A549 (cell line): ENCODE measurements at regions not wholly inside any gene's neighbourhood (a gene's known extent, or its start where the extent isn't known, plus 50 kb on each side); places are given as distances from the start of the nearest gene placed in this dataset.

Source experiments
- ATAC-seq, 2 experiments: fragments of 200-7000 bp in 1 of 2; fragments of >200 bp in 1 of 2; cut with Nextera tagmentation in 1 of 2; cut with Tn5 transposase in 1 of 2; 3 replicates each; pipeline versions ENCODE4 v1.8.0 to v1.9.1; 2018 to 2020; ENCODE audit warnings: mild to moderate bottlenecking in 1 of 2, moderate library complexity in 1 of 2
- CTCF ChIA-PET: fragments of 300-600 bp; sonication (Branson Sonifier 250); formaldehyde crosslinking; extraction: SDS; loops from one replicate; lab custom pipeline; 2021; ENCODE audit warnings: antibody characterized with exemption, inconsistent platforms; lab: Yijun Ruan, JAX
- POLR2A ChIA-PET: fragments of 350-600 bp; formaldehyde crosslinking; extraction: SDS; loops from one replicate; lab custom pipeline; 2021; ENCODE audit warnings: antibody characterized with exemption, inconsistent platforms; lab: Yijun Ruan, JAX
- DNase-seq, 2 experiments: peaks; one replicate each; pipeline versions ENCODE4 v3.0.0 to v3.0.0-alpha.2; 2011 to 2016; ENCODE audit warnings: low read depth in 1 of 2, low spot score in 1 of 2
- FAIRE-seq: peaks from 2 replicates; lab custom pipeline; 2011; peaks lifted over from hg19 to GRCh38; lab: Jason Lieb, UNC
- H3K27ac ChIP-seq, 2 experiments: fragments of >200 bp; sonication (Bioruptor Twin); formaldehyde crosslinking; 3 replicates each; pipeline ENCODE4 v1.5.1; 2016 to 2017
- H3K4me1 ChIP-seq: fragments of >200 bp; sonication (Bioruptor Twin); formaldehyde crosslinking; 3 replicates; pipeline ENCODE4 v1.6.1; 2016
- H3K4me2 ChIP-seq: fragments of >200 bp; sonication (Bioruptor Twin); formaldehyde crosslinking; 3 replicates; pipeline ENCODE4 v1.6.1; 2016
- H3K4me3 ChIP-seq: fragments of >200 bp; sonication (Bioruptor Twin); formaldehyde crosslinking; 3 replicates; pipeline ENCODE4 v1.5.1; 2016
- H3K9me3 ChIP-seq: fragments of >200 bp; sonication (Bioruptor Twin); formaldehyde crosslinking; 3 replicates; pipeline ENCODE4 v1.6.1; 2016
- BHLHE40 ChIP-seq: IDR thresholded peaks from 2 replicates; pipeline ENCODE4 v1.6.1; 2012; ENCODE audit warnings: low read depth, low read length, inconsistent platforms
- CBX8 ChIP-seq: fragments of 200-600 bp; sonication (generic); IDR thresholded peaks from 2 replicates; pipeline ENCODE4 v1.6.1; 2016
- CHD4 ChIP-seq: fragments of 200-600 bp; sonication (generic); IDR thresholded peaks from 2 replicates; pipeline ENCODE4 v1.6.1; 2016; ENCODE audit warnings: antibody characterized with exemption, mild to moderate bottlenecking, borderline replicate concordance
- EHF ChIP-seq: fragments of 250-450 bp; sonication (Bioruptor Pico); IDR thresholded peaks from 2 replicates; pipeline ENCODE4 v1.5.0; 2020; ENCODE audit warnings: mild to moderate bottlenecking
- EP300 ChIP-seq, 2 experiments: fragments of >200 bp; sonication (Bioruptor Twin); formaldehyde crosslinking; IDR thresholded peaks; 2 replicates in 1 of 2; 3 replicates in 1 of 2; pipeline ENCODE4 v1.6.1; 2016 to 2017
- ESRRA ChIP-seq: fragments of 150-350 bp; IDR thresholded peaks from 2 replicates; pipeline ENCODE4 v1.6.1; 2014; ENCODE audit warnings: mild to moderate bottlenecking, low read length, borderline replicate concordance
- FOSB ChIP-seq: fragments of 250-450 bp; sonication (Bioruptor Pico); IDR thresholded peaks from 2 replicates; pipeline ENCODE4 v1.5.0; 2020; ENCODE audit warnings: mild to moderate bottlenecking, moderate library complexity
- HDAC2 ChIP-seq: fragments of 200-600 bp; sonication (generic); IDR thresholded peaks from 2 replicates; pipeline ENCODE4 v1.6.1; 2016
- HES2 ChIP-seq: fragments of >200 bp; sonication (Bioruptor Twin); formaldehyde crosslinking; IDR thresholded peaks from 2 replicates; pipeline ENCODE4 v1.6.1; 2016
- HEYL ChIP-seq: fragments of 250-450 bp; sonication (Bioruptor Pico); IDR thresholded peaks from 2 replicates; pipeline ENCODE4 v1.8.0; 2021; ENCODE audit warnings: mild to moderate bottlenecking, moderate library complexity
- HOXA7 ChIP-seq: fragments of 250-450 bp; sonication (Bioruptor Pico); IDR thresholded peaks from 2 replicates; pipeline ENCODE4 v1.5.0; 2020; ENCODE audit warnings: mild to moderate bottlenecking, moderate library complexity
- HOXB5 ChIP-seq: fragments of 250-450 bp; sonication (Bioruptor Pico); IDR thresholded peaks from 2 replicates; pipeline ENCODE4 v1.5.0; 2020; ENCODE audit warnings: mild to moderate bottlenecking, moderate library complexity
- JUNB ChIP-seq: fragments of >200 bp; sonication (Bioruptor Twin); formaldehyde crosslinking; IDR thresholded peaks from 2 replicates; pipeline ENCODE4 v1.6.1; 2016
- KDM1A ChIP-seq: fragments of 200-600 bp; sonication (generic); IDR thresholded peaks from 2 replicates; pipeline ENCODE4 v1.6.1; 2016; ENCODE audit warnings: low read depth, mild to moderate bottlenecking
- MAX ChIP-seq: IDR thresholded peaks from 2 replicates; pipeline ENCODE4 v1.6.1; 2012
- MAZ ChIP-seq: fragments of 150-350 bp; IDR thresholded peaks from 2 replicates; pipeline ENCODE4 v1.6.1; 2014; ENCODE audit warnings: antibody characterized with exemption, low read depth, low read length, borderline replicate concordance
- MYC ChIP-seq: IDR thresholded peaks from 2 replicates; pipeline ENCODE4 v1.6.1; 2012; ENCODE audit warnings: mild to moderate bottlenecking, inconsistent platforms, low read length, improper control_type of control experiment, borderline replicate concordance
- NR3C1 ChIP-seq: fragments of >200 bp; sonication (Bioruptor Twin); formaldehyde crosslinking; IDR thresholded peaks from 3 replicates; pipeline ENCODE4 v1.6.1; 2017
- PHF8 ChIP-seq: fragments of 200-600 bp; sonication (generic); IDR thresholded peaks from 2 replicates; pipeline ENCODE4 v1.6.1; 2016; ENCODE audit warnings: low read depth, mild to moderate bottlenecking, antibody characterized with exemption, moderate library complexity, borderline replicate concordance
- POLR2A ChIP-seq: IDR thresholded peaks from 2 replicates; pipeline ENCODE4 v1.6.1; 2012; ENCODE audit warnings: mild to moderate bottlenecking, low read length
- POLR2AphosphoS2 ChIP-seq: conservative IDR thresholded peaks from 2 replicates; pipeline ENCODE4 v1.6.1; 2012; ENCODE audit warnings: low read length, improper control_type of control experiment, inconsistent platforms
- RARB ChIP-seq: fragments of 250-450 bp; sonication (Bioruptor Pico); IDR thresholded peaks from 2 replicates; pipeline ENCODE4 v1.8.0; 2021; ENCODE audit warnings: mild to moderate bottlenecking, moderate library complexity
- RCOR1 ChIP-seq: fragments of 150-350 bp; IDR thresholded peaks from 2 replicates; pipeline ENCODE4 v1.6.1; 2014; ENCODE audit warnings: antibody characterized with exemption, low read length, low read depth
- RNF2 ChIP-seq: fragments of 200-600 bp; sonication (generic); IDR thresholded peaks from 2 replicates; pipeline ENCODE4 v1.6.1; 2016; ENCODE audit warnings: low read depth, mild to moderate bottlenecking, antibody characterized with exemption, moderate library complexity, borderline replicate concordance
- SREBF2 ChIP-seq: fragments of 450-650 bp; IDR thresholded peaks from 2 replicates; pipeline ENCODE4 v1.6.1; 2014; ENCODE audit warnings: mild to moderate bottlenecking, moderate library complexity
- TP53 ChIP-seq: fragments of 250-450 bp; sonication (Bioruptor Pico); IDR thresholded peaks from 2 replicates; pipeline ENCODE4 v1.5.0; 2021; ENCODE audit warnings: mild to moderate bottlenecking, moderate library complexity
- USF2 ChIP-seq: fragments of 450-650 bp; IDR thresholded peaks from 2 replicates; pipeline ENCODE4 v1.6.1; 2014; ENCODE audit warnings: antibody characterized with exemption
- ZC3H11A ChIP-seq: fragments of 450-650 bp; IDR thresholded peaks from 2 replicates; pipeline ENCODE4 v1.6.1; 2014; ENCODE audit warnings: antibody characterized with exemption, mild to moderate bottlenecking
- ZNF302 ChIP-seq: fragments of 250-450 bp; sonication (Bioruptor Pico); IDR thresholded peaks from 2 replicates; pipeline ENCODE4 v1.9.0; 2021; ENCODE audit warnings: inconsistent platforms, mild to moderate bottlenecking, moderate library complexity
- ZSCAN20 ChIP-seq: fragments of 250-450 bp; sonication (Bioruptor Pico); IDR thresholded peaks from 2 replicates; pipeline ENCODE4 v1.8.0; 2022; ENCODE audit warnings: mild to moderate bottlenecking, moderate library complexity
- WGBS: methylation state at CpG from one replicate; pipeline ENCODE4 v1.1.6; 2017; ENCODE audit errors: missing lambda C conversion rate; 5-methylcytosine and 5-hydroxymethylcytosine counted together
- TF ChIP-seq, protein P1 (sequence below): fragments of 250-450 bp; sonication (Bioruptor Pico); IDR thresholded peaks from 2 replicates; pipeline ENCODE4 v1.5.0; 2021; ENCODE audit warnings: mild to moderate bottlenecking, moderate library complexity, borderline replicate concordance
- TF ChIP-seq, protein P2 (sequence below): fragments of 150-350 bp; IDR thresholded peaks from 2 replicates; pipeline ENCODE4 v1.6.1; 2014; ENCODE audit warnings: low read depth, mild to moderate bottlenecking, low read length

GRCh38 chr22:49155039-49155769 is 672.5 kb downstream of the BRD1 start:
- no peak for TF ChIP-seq ZC3H11A
- no peak for TF ChIP-seq ZNF302 (CRISPR knock-in tag)
- TF ChIP-seq RNF2, result no peak
- no peak for TF ChIP-seq ESRRA
- TF ChIP-seq HEYL, result no peak
- no peak for TF ChIP-seq NR3C1
- TF ChIP-seq POLR2AphosphoS2, result no peak
- TF ChIP-seq HES2, result no peak
- TF ChIP-seq USF2, result no peak
- TF ChIP-seq EP300 (IDR thresholded peaks at IDR 0.05), result no peak
- TF ChIP-seq POLR2A, result no peak
- no peak for TF ChIP-seq KDM1A
- no peak for TF ChIP-seq CHD4
- TF ChIP-seq RARB, result no peak
- TF ChIP-seq SREBF2, result no peak
- TF ChIP-seq MAX, result no peak
- no peak for ATAC-seq
- Histone ChIP-seq H3K27ac (no peak overlapping the region), H3K9me3 (no peaks in the 10 kb centered on the region), H3K4me3 (no peak overlapping the region), H3K4me1 (no peaks in the 10 kb centered on the region), H3K4me2 (no peak overlapping the region)
- ChIA-PET POLR2A (no interaction called here), CTCF (no interaction called here)
- WGBS, result 62% methylated on average over 25 of the region's 27 CpGs
- DNase-seq, result no peak
- FAIRE-seq, result no peak

DNA sequence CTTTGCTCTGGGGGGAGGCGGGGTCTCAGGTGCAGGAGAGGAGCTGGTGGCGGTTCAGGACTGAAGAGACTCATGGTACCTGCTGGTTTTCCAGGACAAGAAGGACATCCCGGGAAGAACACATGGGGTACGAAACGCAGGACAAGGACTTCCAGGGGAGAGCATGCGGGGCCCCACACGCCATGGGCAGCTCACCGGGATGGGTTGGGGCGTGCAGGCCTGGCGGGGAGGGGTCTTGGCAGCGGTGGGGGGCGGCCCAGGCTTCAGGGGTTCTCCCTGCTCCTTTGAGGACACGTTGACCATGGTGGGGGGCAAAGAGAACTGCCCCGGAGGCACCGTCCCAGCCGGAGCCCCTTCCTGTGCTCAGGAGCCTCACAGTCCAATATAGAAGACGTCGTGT is 673.2 kb downstream of the BRD1 start:
- no peak overlapping the region for H3K27ac ChIP-seq
- POLR2A ChIA-PET, result no interaction called here
- WGBS, result 38% methylated on average over 10 of the region's 18 CpGs
- FAIRE-seq, result no peak
- CTCF ChIA-PET, result no interaction called here
- DNase-seq, result no peak
- no peak overlapping the region for H3K4me2 ChIP-seq
- ATAC-seq, result no peak
- no peaks in the 10 kb centered on the region for H3K4me1 ChIP-seq
- TF ChIP-seq PHF8 (no peak), ZSCAN20 (no peak), ESRRA (no peak), HOXB5 (CRISPR knock-in tag) (no peak), HOXA7 (CRISPR knock-in tag) (no peak), HDAC2 (no peak), CBX8 (no peak), MYC (no peak)
- TF ChIP-seq, protein P1, sequence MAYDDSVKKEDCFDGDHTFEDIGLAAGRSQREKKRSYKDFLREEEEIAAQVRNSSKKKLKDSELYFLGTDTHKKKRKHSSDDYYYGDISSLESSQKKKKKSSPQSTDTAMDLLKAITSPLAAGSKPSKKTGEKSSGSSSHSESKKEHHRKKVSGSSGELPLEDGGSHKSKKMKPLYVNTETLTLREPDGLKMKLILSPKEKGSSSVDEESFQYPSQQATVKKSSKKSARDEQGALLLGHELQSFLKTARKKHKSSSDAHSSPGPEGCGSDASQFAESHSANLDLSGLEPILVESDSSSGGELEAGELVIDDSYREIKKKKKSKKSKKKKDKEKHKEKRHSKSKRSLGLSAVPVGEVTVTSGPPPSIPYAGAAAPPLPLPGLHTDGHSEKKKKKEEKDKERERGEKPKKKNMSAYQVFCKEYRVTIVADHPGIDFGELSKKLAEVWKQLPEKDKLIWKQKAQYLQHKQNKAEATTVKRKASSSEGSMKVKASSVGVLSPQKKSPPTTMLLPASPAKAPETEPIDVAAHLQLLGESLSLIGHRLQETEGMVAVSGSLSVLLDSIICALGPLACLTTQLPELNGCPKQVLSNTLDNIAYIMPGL, result no peak
- no peaks in the 10 kb centered on the region for H3K9me3 ChIP-seq
- no peak overlapping the region for H3K4me3 ChIP-seq

GRCh38 chr22:49153921-49154320 is 673.8 kb downstream of the BRD1 start:
- FAIRE-seq (no peak), DNase-seq (no peak)
- TF ChIP-seq, protein P1, result no peak
- no peak for TF ChIP-seq BHLHE40
- TF ChIP-seq JUNB, result no peak
- no peak for TF ChIP-seq HDAC2
- TF ChIP-seq RARB, result no peak
- TF ChIP-seq, protein P2, sequence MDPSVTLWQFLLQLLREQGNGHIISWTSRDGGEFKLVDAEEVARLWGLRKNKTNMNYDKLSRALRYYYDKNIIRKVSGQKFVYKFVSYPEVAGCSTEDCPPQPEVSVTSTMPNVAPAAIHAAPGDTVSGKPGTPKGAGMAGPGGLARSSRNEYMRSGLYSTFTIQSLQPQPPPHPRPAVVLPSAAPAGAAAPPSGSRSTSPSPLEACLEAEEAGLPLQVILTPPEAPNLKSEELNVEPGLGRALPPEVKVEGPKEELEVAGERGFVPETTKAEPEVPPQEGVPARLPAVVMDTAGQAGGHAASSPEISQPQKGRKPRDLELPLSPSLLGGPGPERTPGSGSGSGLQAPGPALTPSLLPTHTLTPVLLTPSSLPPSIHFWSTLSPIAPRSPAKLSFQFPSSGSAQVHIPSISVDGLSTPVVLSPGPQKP, result no peak
- TF ChIP-seq MAZ, result no peak
- TF ChIP-seq RCOR1, result no peak
- no peak for TF ChIP-seq TP53 (CRISPR knock-in tag)
- TF ChIP-seq ZSCAN20, result no peak
- TF ChIP-seq EHF (CRISPR knock-in tag), result no peak
- no peak for TF ChIP-seq FOSB
- TF ChIP-seq POLR2A, result no peak

More at GRCh38 chr22:49153921-49154320, 673.8 kb downstream of the BRD1 start:
- no peak overlapping the region for H3K4me3 ChIP-seq
- no peaks in the 10 kb centered on the region for H3K4me1 ChIP-seq
- H3K27ac ChIP-seq, result no peak overlapping the region
- H3K9me3 ChIP-seq, result no peaks in the 10 kb centered on the region
- POLR2A ChIA-PET, result no interaction called here
- 60% methylated on average over 4 of the region's 11 CpGs for WGBS
- CTCF ChIA-PET, result no interaction called here
- H3K4me2 ChIP-seq, result no peak overlapping the region
- ATAC-seq, result no peak
